Suprapubic skin (tissue), 3 donors: ENCODE measurements at regions not wholly inside any gene's neighbourhood (a gene's known extent, or its start where the extent isn't known, plus 50 kb on each side); places are given as distances from the start of the nearest gene placed in this dataset.

Source experiments
- CTCF ChIP-seq, 2 donors: fragments of 200-600 bp in 1 of 2; fragments of 450-650 bp in 1 of 2; sonication (generic) in 1 of 2; IDR thresholded peaks; one replicate each; pipeline ENCODE4 v1.5.1; 2016 to 2019; ENCODE audit warnings: antibody characterized with exemption in 2 of 2, mild to moderate bottlenecking in 1 of 2, moderate library complexity in 1 of 2
- POLR2A ChIP-seq, 2 donors: fragments of 450-650 bp; IDR thresholded peaks; one replicate each; pipeline ENCODE4 v1.6.1; 2017; ENCODE audit warnings: antibody characterized with exemption in 2 of 2, mild to moderate bottlenecking in 2 of 2, moderate library complexity in 2 of 2

- TF ChIP-seq CTCF (IDR thresholded peaks at IDR 0.05) (no peak), POLR2A (IDR thresholded peaks at IDR 0.05) (no peak)
These were observed 831.8 kb downstream of the EPHA7 start for GRCh38 chr6:92587525-92587924.
